ENCODE measurements at regions not wholly inside any gene's neighbourhood (a gene's known extent, or its start where the extent isn't known, plus 50 kb on each side); places are given as distances from the start of the nearest gene placed in this dataset.

DNA sequence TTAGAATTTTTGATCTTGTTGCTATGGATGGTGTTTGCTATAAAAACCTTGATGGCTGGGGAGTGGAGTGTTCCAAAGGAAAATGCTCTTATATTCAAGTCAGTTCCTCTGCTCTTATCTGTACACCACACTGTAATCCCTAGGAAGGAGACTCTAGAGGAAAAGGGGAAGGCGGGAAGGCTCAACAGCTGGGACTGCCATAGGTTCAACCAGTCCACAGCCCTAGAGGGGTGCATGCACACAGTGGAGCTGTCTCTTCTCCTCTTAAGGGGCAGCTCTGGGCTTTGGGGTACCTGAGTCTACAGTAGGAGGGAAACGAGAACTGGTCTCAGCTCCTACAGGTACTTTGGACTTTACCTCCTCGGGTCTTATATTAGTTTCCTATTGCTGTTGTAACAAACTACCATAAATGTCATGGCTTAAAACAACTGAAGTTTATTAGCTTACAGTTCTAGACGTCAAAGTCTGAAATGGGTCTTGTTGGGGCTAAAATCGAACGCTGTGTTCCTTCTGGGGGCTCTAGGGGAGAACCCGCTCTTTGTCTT, 77.2 kb upstream of the ZBED5 start:
- POLR2A ChIA-PET = no interaction called here
- CTCF ChIA-PET = interaction anchor here (0.6 to 2.7 kb wide), 13 partner anchors 8 to 853 kb away, joined by 3 to 123 read pairs (median 23); no protein-coding TSS in a partner anchor
- TF ChIP-seq EZH2 (IDR thresholded peaks at IDR 0.05; ENCODE audit: borderline replicate concordance, low read depth, low read length, severe bottlenecking) = no peak
- no peak for TF ChIP-seq MYC (IDR thresholded peaks at IDR 0.05; ENCODE audit: low read depth, low read length)
- TF ChIP-seq FOS (IDR thresholded peaks at IDR 0.05; ENCODE audit: borderline replicate concordance, insufficient read depth, low read length) = no peak
- no peak for TF ChIP-seq POLR2AphosphoS5 (IDR thresholded peaks at IDR 0.05; ENCODE audit: insufficient read depth, low read depth, low read length)
- TF ChIP-seq, protein P1, sequence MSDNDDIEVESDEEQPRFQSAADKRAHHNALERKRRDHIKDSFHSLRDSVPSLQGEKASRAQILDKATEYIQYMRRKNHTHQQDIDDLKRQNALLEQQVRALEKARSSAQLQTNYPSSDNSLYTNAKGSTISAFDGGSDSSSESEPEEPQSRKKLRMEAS (IDR thresholded peaks at IDR 0.05; ENCODE audit: insufficient read depth, insufficient read length) = no peak
- no peak for TF ChIP-seq JUN (IDR thresholded peaks at IDR 0.05; ENCODE audit: borderline replicate concordance, insufficient read depth, insufficient read length, low read depth)
- TF ChIP-seq POLR2A (IDR thresholded peaks at IDR 0.05; ENCODE audit: low read depth, low read length) = no peak
- TF ChIP-seq, protein P2, sequence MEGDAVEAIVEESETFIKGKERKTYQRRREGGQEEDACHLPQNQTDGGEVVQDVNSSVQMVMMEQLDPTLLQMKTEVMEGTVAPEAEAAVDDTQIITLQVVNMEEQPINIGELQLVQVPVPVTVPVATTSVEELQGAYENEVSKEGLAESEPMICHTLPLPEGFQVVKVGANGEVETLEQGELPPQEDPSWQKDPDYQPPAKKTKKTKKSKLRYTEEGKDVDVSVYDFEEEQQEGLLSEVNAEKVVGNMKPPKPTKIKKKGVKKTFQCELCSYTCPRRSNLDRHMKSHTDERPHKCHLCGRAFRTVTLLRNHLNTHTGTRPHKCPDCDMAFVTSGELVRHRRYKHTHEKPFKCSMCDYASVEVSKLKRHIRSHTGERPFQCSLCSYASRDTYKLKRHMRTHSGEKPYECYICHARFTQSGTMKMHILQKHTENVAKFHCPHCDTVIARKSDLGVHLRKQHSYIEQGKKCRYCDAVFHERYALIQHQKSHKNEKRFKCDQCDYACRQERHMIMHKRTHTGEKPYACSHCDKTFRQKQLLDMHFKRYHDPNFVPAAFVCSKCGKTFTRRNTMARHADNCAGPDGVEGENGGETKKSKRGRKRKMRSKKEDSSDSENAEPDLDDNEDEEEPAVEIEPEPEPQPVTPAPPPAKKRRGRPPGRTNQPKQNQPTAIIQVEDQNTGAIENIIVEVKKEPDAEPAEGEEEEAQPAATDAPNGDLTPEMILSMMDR (IDR thresholded peaks at IDR 0.05; ENCODE audit: extremely low read depth in 1 of 2, insufficient read depth in 1 of 2, low read depth in 1 of 2, low read length in 2 of 2) = no peak
- no peak for TF ChIP-seq GATA2 (IDR thresholded peaks at IDR 0.05; ENCODE audit: insufficient read depth, insufficient read length, low read depth, low read length)

More for the DNA sequence above, 77.2 kb upstream of the ZBED5 start:
- H3K4me1 ChIP-seq (ENCODE audit: control insufficient read depth, extremely low read depth, insufficient read depth, low read length) = peaks cover 12% of the 10 kb centered on the region
- H4K20me1 ChIP-seq (replicated peaks; ENCODE audit: control insufficient read depth, extremely low read depth, insufficient read depth, low read length) = no peaks in the 10 kb centered on the region
- H3K4me2 ChIP-seq (ENCODE audit: insufficient read depth, low read length) = no peak overlapping the region
- no TSS peak for BruUV-seq (replicated peaks)
- no peak overlapping the region for H2AFZ ChIP-seq (ENCODE audit: low read depth, low read length)
- H3K9me3 ChIP-seq (replicated peaks; ENCODE audit: control insufficient read depth, insufficient read depth, low read length) = no peaks in the 10 kb centered on the region
- no peak overlapping the region for H3K9ac ChIP-seq (replicated peaks; ENCODE audit: extremely low read depth, insufficient read depth, low read length)
- H3K27ac ChIP-seq (ENCODE audit: insufficient read depth, low read depth, low read length) = no peak overlapping the region
- no peak for FAIRE-seq
- no peaks in the 10 kb centered on the region for H3K9me1 ChIP-seq (replicated peaks; ENCODE audit: control insufficient read depth, extremely low read depth, insufficient read depth, low read length)
- no peak for DNase-seq (ENCODE audit: low read depth, low spot score)
- intact Hi-C loops (cut with micrococcal nuclease) (no loop called here), dilution Hi-C loops (cut with MboI; ENCODE audit: extremely low pct_ligation_motif_present, low sequenced_read_pairs) (no loop called here)
- no peaks in the 10 kb centered on the region for H3K79me2 ChIP-seq (ENCODE audit: control insufficient read depth, insufficient read depth, low read length)
- H3K36me3 ChIP-seq (ENCODE audit: control insufficient read depth in 2 of 2, extremely low read depth in 1 of 2, insufficient read depth in 2 of 2, low read length in 2 of 2) = no peaks in the 10 kb centered on the region
- H3K27me3 ChIP-seq (ENCODE audit: control insufficient read depth in 2 of 2, insufficient read depth in 2 of 2, low read length in 2 of 2) = peaks cover 0 to 13% of the 10 kb centered on the region in 2 experiments
- no peak overlapping the region for H3K4me3 ChIP-seq (replicated peaks in 1 of 3; ENCODE audit: insufficient read depth in 1 of 3, low read depth in 1 of 3, low read length in 3 of 3)
